Astrocyte of the spinal cord (primary cell): ENCODE measurements at regions not wholly inside any gene's neighbourhood (a gene's known extent, or its start where the extent isn't known, plus 50 kb on each side); places are given as distances from the start of the nearest gene placed in this dataset.
A peak's percentile ranks its signal among the peaks of the same experiment; 100 is the strongest.

Experiments
- DNase-seq: peaks from one replicate; pipeline ENCODE4 v3.0.0; 2011; ENCODE audit warnings: low read depth, low spot score
- H3K4me3 ChIP-seq: 2 replicates; pipeline ENCODE4 v1.5.1; 2011; ENCODE audit warnings: low read depth, mild to moderate bottlenecking, low read length, moderate library complexity
- in situ Hi-C: cut with HindIII; loops from 2 replicates; pipeline ENCODE4 v1.10.0; 2017; ENCODE audit warnings: low sequenced_read_pairs
- TF ChIP-seq, protein P1 (sequence below): IDR thresholded peaks from 2 replicates; pipeline ENCODE4 v1.5.1; 2012; ENCODE audit warnings: low read depth, mild to moderate bottlenecking, low read length, inconsistent platforms

DNA sequence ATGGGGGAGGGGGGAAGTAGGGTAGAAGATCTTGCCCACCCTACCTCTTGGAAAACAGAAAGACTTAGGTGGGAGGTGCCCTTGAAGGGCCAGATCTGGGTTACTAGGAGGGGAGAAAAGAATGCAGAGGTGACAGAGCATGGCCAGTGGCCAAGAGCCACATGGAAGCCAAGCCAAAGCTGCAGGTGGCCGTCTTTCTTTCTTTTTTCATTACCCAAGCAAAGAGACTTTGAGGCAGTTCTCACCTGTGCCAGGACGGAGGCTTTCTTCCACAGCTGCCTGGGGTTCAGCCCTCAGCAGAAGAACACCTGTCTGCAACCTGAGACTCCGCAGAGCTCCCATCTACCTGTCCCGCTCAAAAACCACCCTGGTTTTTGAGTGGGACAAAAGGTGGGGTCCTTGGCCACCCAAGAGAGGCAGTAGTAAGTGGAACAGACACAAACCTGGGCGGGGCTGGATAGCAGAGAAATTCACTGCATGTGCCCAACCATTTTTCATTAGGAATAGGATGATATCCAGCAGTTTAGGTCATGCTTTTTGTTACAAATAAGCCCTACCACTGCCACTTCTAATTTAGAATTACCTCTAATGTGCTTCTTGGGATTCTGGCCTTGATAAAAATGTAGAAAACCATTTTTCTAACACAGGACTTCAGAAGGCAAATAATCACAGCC lies 116.5 kb downstream of the DYRK2 start:
- TF ChIP-seq, protein P1, sequence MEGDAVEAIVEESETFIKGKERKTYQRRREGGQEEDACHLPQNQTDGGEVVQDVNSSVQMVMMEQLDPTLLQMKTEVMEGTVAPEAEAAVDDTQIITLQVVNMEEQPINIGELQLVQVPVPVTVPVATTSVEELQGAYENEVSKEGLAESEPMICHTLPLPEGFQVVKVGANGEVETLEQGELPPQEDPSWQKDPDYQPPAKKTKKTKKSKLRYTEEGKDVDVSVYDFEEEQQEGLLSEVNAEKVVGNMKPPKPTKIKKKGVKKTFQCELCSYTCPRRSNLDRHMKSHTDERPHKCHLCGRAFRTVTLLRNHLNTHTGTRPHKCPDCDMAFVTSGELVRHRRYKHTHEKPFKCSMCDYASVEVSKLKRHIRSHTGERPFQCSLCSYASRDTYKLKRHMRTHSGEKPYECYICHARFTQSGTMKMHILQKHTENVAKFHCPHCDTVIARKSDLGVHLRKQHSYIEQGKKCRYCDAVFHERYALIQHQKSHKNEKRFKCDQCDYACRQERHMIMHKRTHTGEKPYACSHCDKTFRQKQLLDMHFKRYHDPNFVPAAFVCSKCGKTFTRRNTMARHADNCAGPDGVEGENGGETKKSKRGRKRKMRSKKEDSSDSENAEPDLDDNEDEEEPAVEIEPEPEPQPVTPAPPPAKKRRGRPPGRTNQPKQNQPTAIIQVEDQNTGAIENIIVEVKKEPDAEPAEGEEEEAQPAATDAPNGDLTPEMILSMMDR, result no peak
- DNase-seq, result no peak
- in situ Hi-C loops, result no loop called here
- H3K4me3 ChIP-seq, result no peak overlapping the region

GRCh38 chr12:67765776-67766766 lies 117.5 kb downstream of the DYRK2 start:
- H3K4me3 ChIP-seq, result no peak overlapping the region
- in situ Hi-C loops, result no loop called here
- DNase-seq, result peak; percentile 68
- TF ChIP-seq, protein P1, result no peak

DNA sequence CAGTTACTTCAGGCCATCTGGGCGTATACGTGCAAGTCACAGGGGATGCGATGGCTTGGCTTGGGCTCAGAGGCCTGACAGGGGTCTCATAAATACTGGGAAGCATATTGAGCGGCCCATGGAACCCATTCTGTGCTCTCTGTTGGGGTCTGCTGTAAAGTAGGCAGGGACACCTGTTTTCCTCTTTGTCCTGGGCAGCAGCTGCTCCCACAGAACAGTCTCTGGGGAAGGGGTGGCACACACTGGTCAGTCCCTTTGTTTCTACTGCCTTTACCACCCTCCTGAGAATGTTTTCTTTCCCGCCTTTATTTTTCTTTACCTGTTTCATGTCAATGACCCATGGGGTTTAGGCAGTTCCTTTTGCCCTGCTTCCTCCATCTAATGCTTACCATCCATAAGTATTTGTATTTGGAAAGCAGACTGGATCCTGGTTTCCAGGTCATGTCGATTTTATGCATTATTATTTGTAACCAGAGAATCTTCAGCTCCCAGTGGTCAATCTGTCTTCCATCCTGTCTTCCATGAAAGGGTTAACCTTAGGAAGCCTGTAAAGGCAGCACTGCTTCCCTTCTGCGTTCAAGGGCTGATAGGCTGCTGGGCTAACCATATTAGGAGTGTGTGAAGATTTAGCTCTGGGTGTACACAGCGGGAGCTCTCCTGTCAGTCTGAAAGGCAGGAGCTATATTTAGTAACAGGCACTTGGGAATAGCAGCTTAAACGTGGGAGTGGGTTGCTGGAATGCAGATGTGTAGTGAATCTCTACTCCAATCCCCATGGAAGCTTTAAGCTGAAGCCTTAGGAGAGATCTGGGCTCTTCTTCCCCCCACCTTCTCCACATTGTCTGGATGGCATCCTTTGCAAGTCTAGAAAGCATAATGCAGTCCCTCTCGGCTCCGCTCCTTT lies 124.0 kb downstream of the DYRK2 start:
- DNase-seq, result peak; percentile 80
- H3K4me3 ChIP-seq, result no peak overlapping the region
- in situ Hi-C loops, result no loop called here
- TF ChIP-seq, protein P1, result no peak

DNA sequence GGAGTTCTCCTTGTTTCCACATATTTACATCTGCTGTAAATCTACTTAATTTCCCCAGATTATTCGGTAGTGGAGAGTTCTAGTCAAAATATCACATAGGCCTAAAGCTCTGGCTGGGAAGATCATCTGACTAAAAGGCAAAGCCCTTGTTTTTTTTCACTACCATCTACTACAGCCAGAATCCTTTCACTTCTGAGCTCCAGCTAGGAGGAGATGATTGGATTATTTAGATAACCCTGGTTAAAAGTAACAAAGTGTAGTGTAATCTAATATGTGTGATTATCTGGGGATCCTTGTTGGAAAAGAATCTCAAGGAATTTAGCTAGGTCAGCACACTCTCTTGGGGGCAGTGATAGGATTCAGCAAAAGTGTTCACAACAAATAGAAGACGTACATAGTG lies 125.4 kb downstream of the DYRK2 start:
- TF ChIP-seq, protein P1, result no peak
- no peak overlapping the region for H3K4me3 ChIP-seq
- DNase-seq, result peak; percentile 59
- in situ Hi-C loops, result no loop called here

- no peak overlapping the region for H3K4me3 ChIP-seq
- TF ChIP-seq, protein P1, result no peak
- in situ Hi-C loops, result no loop called here
- DNase-seq, result no peak
These were observed 126.5 kb downstream of the DYRK2 start for GRCh38 chr12:67774983-67775587.
